Testis (tissue), 2 donors: ENCODE measurements at regions not wholly inside any gene's neighbourhood (a gene's known extent, or its start where the extent isn't known, plus 50 kb on each side); places are given as distances from the start of the nearest gene placed in this dataset.

Source experiments
- POLR2A ChIP-seq: fragments of 450-650 bp; IDR thresholded peaks from one replicate; pipeline ENCODE4 v1.6.1; 2017; ENCODE audit warnings: antibody characterized with exemption, mild to moderate bottlenecking, moderate library complexity
- TF ChIP-seq, protein P1 (sequence below), 3 experiments: fragments of 450-650 bp in 2 of 3; fragments of 200-600 bp in 1 of 3; sonication (generic) in 1 of 3; IDR thresholded peaks; one replicate each; pipeline ENCODE4 v1.5.1; 2016 to 2019; ENCODE audit warnings: antibody characterized with exemption in 3 of 3, mild to moderate bottlenecking in 2 of 3, moderate library complexity in 1 of 3

DNA sequence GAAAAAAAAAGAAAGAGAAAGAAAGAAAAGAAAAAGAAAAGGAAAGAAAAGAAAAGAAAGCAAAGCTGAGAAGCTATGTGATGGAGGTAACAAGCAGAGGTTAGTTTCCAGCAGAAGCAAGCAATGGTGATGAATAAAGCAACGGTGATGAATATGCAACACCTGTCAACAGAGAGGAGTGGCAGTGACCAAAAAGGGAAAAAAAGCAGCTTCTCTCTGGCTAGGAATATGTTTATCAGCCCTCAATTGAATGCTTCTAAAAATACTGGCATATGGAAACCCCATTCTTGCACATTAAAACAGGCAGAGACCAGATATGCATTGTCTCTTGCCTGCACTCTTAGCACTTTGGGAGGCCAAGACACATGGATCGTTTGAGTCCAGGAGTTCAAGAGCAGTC, 100.9 kb downstream of the GJA1 start:
- TF ChIP-seq, protein P1, sequence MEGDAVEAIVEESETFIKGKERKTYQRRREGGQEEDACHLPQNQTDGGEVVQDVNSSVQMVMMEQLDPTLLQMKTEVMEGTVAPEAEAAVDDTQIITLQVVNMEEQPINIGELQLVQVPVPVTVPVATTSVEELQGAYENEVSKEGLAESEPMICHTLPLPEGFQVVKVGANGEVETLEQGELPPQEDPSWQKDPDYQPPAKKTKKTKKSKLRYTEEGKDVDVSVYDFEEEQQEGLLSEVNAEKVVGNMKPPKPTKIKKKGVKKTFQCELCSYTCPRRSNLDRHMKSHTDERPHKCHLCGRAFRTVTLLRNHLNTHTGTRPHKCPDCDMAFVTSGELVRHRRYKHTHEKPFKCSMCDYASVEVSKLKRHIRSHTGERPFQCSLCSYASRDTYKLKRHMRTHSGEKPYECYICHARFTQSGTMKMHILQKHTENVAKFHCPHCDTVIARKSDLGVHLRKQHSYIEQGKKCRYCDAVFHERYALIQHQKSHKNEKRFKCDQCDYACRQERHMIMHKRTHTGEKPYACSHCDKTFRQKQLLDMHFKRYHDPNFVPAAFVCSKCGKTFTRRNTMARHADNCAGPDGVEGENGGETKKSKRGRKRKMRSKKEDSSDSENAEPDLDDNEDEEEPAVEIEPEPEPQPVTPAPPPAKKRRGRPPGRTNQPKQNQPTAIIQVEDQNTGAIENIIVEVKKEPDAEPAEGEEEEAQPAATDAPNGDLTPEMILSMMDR (IDR thresholded peaks at IDR 0.05), result no peak
- no peak for TF ChIP-seq POLR2A
